ENCODE measurements at regions not wholly inside any gene's neighbourhood (a gene's known extent, or its start where the extent isn't known, plus 50 kb on each side); places are given as distances from the start of the nearest gene placed in this dataset.

DNA sequence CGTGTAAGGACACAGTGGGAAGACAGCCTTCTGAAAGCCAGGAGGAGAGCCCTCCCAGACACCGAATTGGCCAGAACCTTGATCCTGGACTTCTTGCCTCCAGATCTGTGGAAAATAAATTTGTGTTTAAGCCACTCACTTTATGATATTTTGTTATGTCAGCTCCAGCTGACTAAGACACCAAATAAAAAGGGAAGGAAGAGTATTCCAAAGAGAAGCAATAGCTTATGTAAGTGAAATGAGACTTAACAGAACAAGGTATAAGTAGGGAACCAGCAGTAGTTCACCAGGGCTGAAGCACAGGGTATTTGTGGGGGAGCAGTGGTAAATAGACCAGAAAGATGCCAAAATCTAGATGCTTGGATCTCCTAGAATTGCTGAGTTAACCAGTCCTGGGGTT, 94.2 kb upstream of the WLS start:
- H3K27me3 ChIP-seq (replicated peaks): no peaks in the 10 kb centered on the region
- H3K4me3 ChIP-seq (ENCODE audit: low read depth, low read length): no peak overlapping the region
- no peak for DNase-seq
- in situ Hi-C loops (cut with HindIII; ENCODE audit: low pct_ligation_motif_present, low sequenced_read_pairs): no loop called here
- no peak for TF ChIP-seq CTCF (IDR thresholded peaks at IDR 0.05; ENCODE audit: low read depth, low read length, missing control alignments)
- H3K36me3 ChIP-seq (replicated peaks): no peaks in the 10 kb centered on the region
- H3K27ac ChIP-seq: no peak overlapping the region

GRCh38 chr1:68324316-68324715, 92.0 kb upstream of the WLS start:
- no peaks in the 10 kb centered on the region for H3K36me3 ChIP-seq (replicated peaks)
- in situ Hi-C loops (cut with HindIII; ENCODE audit: low pct_ligation_motif_present, low sequenced_read_pairs): loop anchor here (25.0 kb wide), 1 partner anchor 187 kb away; no protein-coding TSS in a partner anchor
- no peak for DNase-seq
- H3K4me3 ChIP-seq (ENCODE audit: low read depth, low read length): no peak overlapping the region
- no peak for TF ChIP-seq CTCF (IDR thresholded peaks at IDR 0.05; ENCODE audit: low read depth, low read length, missing control alignments)
- no peaks in the 10 kb centered on the region for H3K27me3 ChIP-seq (replicated peaks)
- H3K27ac ChIP-seq: no peak overlapping the region

DNA sequence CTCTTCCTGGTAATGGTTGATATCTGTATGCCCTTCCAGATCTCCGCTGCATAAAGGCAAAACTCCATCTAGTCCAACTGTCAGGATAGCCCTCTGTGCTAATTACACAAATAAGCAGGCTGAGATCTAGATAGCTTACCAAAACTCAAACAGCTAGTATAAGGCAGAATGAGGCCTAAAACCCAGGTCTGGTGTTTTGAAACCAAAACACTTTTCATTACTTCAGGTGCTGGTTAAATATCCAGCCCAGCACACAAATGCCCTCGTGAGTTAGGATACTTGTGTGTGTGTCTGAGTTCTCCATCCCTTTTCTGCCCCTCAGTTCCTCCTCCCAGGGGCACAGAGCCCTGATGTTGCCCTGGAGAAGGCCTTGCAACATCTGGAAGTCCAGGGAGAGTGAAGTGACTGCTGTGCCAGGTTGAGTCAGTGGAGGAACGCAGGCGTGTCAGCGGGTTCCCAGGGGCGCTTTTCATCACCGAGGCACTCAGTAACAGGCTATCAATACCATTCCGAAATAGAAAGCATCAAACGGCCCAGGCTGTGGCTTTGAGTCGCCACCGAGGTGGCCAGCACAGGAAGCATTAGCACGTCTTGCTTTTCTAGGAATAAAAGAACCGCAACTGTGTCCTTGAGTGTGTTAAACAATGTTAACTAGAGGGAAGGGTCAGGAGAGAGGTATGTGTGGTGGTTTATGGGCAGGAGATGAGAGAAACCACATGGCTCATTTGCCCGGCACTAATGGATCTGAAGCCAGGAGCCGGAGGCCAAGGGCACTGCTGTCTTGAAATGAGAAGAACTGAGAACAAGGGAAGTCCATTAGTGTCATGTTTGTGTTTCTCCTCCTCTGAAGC, 90.7 kb upstream of the WLS start:
- DNase-seq: no peak
- H3K4me3 ChIP-seq (ENCODE audit: low read depth, low read length): no peak overlapping the region
- H3K27ac ChIP-seq: no peak overlapping the region
- no peak for TF ChIP-seq CTCF (IDR thresholded peaks at IDR 0.05; ENCODE audit: low read depth, low read length, missing control alignments)
- in situ Hi-C loops (cut with HindIII; ENCODE audit: low pct_ligation_motif_present, low sequenced_read_pairs): loop anchor here (25.0 kb wide), 1 partner anchor 186 kb away; no protein-coding TSS in a partner anchor
- H3K27me3 ChIP-seq (replicated peaks): no peaks in the 10 kb centered on the region
- H3K36me3 ChIP-seq (replicated peaks): no peaks in the 10 kb centered on the region

DNA sequence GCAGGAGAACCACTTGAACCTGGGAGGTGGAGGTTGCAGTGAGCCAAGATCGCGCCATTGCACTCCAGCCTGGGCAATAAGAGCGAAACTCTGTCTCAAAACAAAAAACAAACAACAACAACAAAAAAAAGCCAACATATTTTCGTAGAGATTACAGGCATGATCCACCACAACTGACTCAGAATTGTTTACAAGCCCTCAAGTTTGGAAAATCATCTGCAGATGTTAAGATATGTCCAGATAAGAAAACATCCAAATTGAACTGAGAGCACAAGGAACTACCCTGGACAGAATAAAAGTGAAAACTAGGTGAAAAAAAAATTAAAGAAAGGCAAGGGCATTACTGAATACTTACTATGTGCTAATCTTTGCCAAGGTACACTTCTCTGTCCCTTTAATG, 89.8 kb upstream of the WLS start:
- in situ Hi-C loops (cut with HindIII; ENCODE audit: low pct_ligation_motif_present, low sequenced_read_pairs): loop anchor here (25.0 kb wide), 1 partner anchor 185 kb away; no protein-coding TSS in a partner anchor

GRCh38 chr1:68321084-68321685, 88.9 kb upstream of the WLS start:
- Histone ChIP-seq H3K4me3 (ENCODE audit: low read depth, low read length) (no peak overlapping the region), H3K27me3 (replicated peaks) (no peaks in the 10 kb centered on the region), H3K27ac (no peak overlapping the region), H3K36me3 (replicated peaks) (no peaks in the 10 kb centered on the region)
- DNase-seq: peak; percentile 57
- in situ Hi-C loops (cut with HindIII; ENCODE audit: low pct_ligation_motif_present, low sequenced_read_pairs): loop anchor here (25.0 kb wide), 1 partner anchor 184 kb away; no protein-coding TSS in a partner anchor
- TF ChIP-seq CTCF (IDR thresholded peaks at IDR 0.05; ENCODE audit: low read depth, low read length, missing control alignments): peak; percentile 95

More for the DNA sequence above, 89.8 kb upstream of the WLS start:
- Histone ChIP-seq H3K27ac (no peak overlapping the region), H3K27me3 (replicated peaks) (no peaks in the 10 kb centered on the region), H3K4me3 (ENCODE audit: low read depth, low read length) (no peak overlapping the region), H3K36me3 (replicated peaks) (no peaks in the 10 kb centered on the region)
- DNase-seq: no peak
- TF ChIP-seq CTCF (IDR thresholded peaks at IDR 0.05; ENCODE audit: low read depth, low read length, missing control alignments): no peak
